WTC11 (cell line): ENCODE measurements at regions not wholly inside any gene's neighbourhood (a gene's known extent, or its start where the extent isn't known, plus 50 kb on each side); places are given as distances from the start of the nearest gene placed in this dataset.

Experiments used
- ATF3 ChIP-seq: sonication (generic); formaldehyde crosslinking; conservative IDR thresholded peaks from 2 replicates; pipeline ENCODE4 v1.8.1; 2022; ENCODE audit warnings: mild to moderate bottlenecking, missing genetic modification reagents
- CTCF ChIP-seq: fragments of 200-600 bp; IDR thresholded peaks from 2 replicates; pipeline ENCODE4 v1.8.0; 2022; ENCODE audit warnings: antibody characterized with exemption
- E2F4 ChIP-seq: sonication (generic); formaldehyde crosslinking; IDR thresholded peaks from 2 replicates; pipeline ENCODE4 v1.8.1; 2022; ENCODE audit warnings: low read depth, mild to moderate bottlenecking, moderate library complexity, missing genetic modification reagents, borderline replicate concordance
- NR2C2 ChIP-seq: sonication (generic); formaldehyde crosslinking; IDR thresholded peaks from 2 replicates; pipeline ENCODE4 v1.8.0; 2022; ENCODE audit warnings: mild to moderate bottlenecking, missing genetic modification reagents
- ZBTB21 ChIP-seq: sonication (generic); formaldehyde crosslinking; IDR thresholded peaks from 2 replicates; pipeline ENCODE4 v1.8.1; 2023; ENCODE audit warnings: mild to moderate bottlenecking, missing genetic modification reagents, borderline replicate concordance
- ZNF138 ChIP-seq: sonication (generic); formaldehyde crosslinking; conservative IDR thresholded peaks from 2 replicates; pipeline ENCODE4 v1.8.1; 2022; ENCODE audit warnings: mild to moderate bottlenecking, moderate library complexity, missing genetic modification reagents
- ZNF512 ChIP-seq: sonication (generic); formaldehyde crosslinking; IDR thresholded peaks from 2 replicates; pipeline ENCODE4 v1.8.1; 2022; ENCODE audit warnings: missing genetic modification reagents, borderline replicate concordance

- TF ChIP-seq CTCF (no peak), E2F4 (no peak), ZNF512 (no peak), ZBTB21 (CRISPR knock-in tag) (no peak), NR2C2 (CRISPR knock-in tag) (no peak), ZNF138 (no peak), ATF3 (no peak)
Observed at GRCh38 chrX:39802908-39803307, 294.9 kb downstream of the BCOR start.
